ENCODE measurements at regions not wholly inside any gene's neighbourhood (a gene's known extent, or its start where the extent isn't known, plus 50 kb on each side); places are given as distances from the start of the nearest gene placed in this dataset.

- no peak for DNase-seq (ENCODE audit: low read depth)
These were observed 933.0 kb upstream of the LCORL start for GRCh38 chr4:18954538-18954937.

- no peak for DNase-seq (ENCODE audit: low read depth)
These were observed 932.1 kb upstream of the LCORL start for GRCh38 chr4:18953613-18954012.

DNA sequence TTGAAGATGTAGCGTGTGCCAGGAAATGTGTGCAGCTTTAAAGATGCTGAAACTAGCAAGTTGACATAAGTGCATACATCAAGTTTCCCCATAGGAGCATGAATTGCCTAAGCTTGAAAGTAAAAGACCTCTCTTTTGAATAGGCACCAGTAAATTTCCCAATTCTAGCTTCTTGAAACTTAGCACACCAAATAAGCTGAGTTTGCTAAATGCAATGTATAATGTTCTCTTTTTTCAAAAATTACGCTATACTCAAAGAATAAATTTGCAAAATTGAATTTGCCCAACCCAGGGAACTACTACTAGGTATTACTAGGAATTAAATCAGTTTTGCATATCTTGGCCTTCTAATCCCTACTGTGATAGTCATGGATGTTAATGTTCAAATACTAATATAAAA, 923.9 kb upstream of the LCORL start:
- no peak for DNase-seq (ENCODE audit: low read depth)

GRCh38 chr4:18942874-18943273, 921.3 kb upstream of the LCORL start:
- DNase-seq (ENCODE audit: low read depth), result no peak

GRCh38 chr4:18938343-18939099, 917.0 kb upstream of the LCORL start:
- no peak for DNase-seq (ENCODE audit: low read depth)

DNA sequence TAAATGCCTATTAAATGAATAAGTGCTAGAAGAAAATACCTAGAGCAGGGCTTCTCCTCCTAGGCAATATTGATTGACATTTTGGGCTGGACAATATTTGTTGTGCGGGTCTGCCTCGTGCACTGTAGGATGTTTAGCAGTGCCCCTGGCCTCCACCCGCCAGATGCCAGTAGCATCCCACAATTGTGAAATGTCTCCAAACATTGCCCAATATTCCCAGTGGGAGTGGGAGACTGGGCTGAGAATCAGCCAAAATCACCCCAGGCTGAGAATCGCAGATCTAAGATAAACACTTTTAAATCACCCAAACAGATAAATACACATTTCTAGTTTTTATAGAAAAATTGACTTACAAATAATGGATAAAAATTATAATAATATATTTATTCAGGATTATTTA, 916.2 kb upstream of the LCORL start:
- no peak for DNase-seq (ENCODE audit: low read depth)

- no peak for DNase-seq (ENCODE audit: low read depth)
These were observed 915.5 kb upstream of the LCORL start for GRCh38 chr4:18937080-18937479.

- no peak for DNase-seq (ENCODE audit: low read depth)
These were observed 914.2 kb upstream of the LCORL start for GRCh38 chr4:18935659-18936345.

- DNase-seq (ENCODE audit: low read depth), result no peak
These were observed 912.6 kb upstream of the LCORL start for GRCh38 chr4:18934197-18934596.

- DNase-seq (ENCODE audit: low read depth), result no peak
These were observed 911.3 kb upstream of the LCORL start for GRCh38 chr4:18932730-18933339.

GRCh38 chr4:18931643-18932377, 910.3 kb upstream of the LCORL start:
- no peak for DNase-seq (ENCODE audit: low read depth)

DNA sequence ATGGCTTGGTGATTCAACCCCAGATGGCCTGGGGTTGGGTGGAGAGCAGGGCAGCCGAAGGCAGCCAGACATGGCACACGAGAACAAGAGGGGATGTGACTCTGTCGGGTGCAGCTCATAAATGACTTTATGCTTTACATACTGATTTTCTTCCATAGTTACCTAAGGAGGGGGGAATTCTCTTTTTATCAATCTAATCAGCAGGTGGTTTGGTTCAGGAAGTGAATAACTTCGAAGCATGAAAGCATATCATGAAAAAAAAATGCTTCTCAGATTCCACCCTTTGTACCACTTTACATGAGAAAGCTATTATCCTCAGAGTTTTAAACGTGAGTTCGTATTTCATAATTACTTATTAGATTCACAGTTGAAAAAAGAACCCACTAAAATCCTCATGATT, 908.9 kb upstream of the LCORL start:
- no peak for DNase-seq (ENCODE audit: low read depth)

DNA sequence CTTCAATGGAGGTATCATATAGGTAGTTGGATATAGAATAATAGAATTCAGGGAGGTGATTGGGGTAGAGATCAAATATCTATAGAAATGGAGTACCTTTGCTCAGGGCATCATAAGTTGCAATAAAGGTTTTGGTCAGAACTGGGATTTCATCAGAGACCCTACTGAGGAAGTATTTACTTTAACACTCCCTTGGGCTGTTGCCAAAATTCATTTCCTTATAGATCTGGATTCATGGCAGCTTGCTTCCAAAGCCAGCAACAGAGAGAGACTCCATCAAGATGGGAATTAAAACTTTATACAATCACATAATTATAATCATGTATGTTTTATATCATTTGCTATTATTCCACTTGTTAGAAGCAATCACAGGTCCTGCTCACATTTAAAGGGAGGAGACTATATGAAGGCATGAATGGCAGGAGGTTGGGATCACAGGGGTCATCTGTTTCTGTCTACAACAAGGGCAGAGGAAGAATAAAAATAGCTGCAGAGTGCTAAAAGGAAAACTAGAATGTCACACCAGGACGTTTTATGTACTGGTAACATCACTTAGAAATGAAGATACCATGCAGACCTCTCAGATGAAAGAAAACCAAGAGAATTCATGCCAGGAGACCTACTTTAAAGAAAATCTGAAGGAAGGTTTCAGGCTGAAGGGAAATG, 902.1 kb upstream of the LCORL start:
- DNase-seq (ENCODE audit: low read depth), result no peak

- no peak for DNase-seq (ENCODE audit: low read depth)
These were observed 896.1 kb upstream of the LCORL start for GRCh38 chr4:18917689-18918088.

GRCh38 chr4:18914182-18914581, 892.6 kb upstream of the LCORL start:
- no peak for DNase-seq (ENCODE audit: low read depth)

- no peak for DNase-seq (ENCODE audit: low read depth)
These were observed 873.4 kb upstream of the LCORL start for GRCh38 chr4:18894928-18895327.

- peak; percentile 6 for DNase-seq (ENCODE audit: low read depth)
These were observed 860.9 kb upstream of the LCORL start for GRCh38 chr4:18882468-18882867.

GRCh38 chr4:18881556-18881955, 860.0 kb upstream of the LCORL start:
- DNase-seq (ENCODE audit: low read depth), result no peak

DNA sequence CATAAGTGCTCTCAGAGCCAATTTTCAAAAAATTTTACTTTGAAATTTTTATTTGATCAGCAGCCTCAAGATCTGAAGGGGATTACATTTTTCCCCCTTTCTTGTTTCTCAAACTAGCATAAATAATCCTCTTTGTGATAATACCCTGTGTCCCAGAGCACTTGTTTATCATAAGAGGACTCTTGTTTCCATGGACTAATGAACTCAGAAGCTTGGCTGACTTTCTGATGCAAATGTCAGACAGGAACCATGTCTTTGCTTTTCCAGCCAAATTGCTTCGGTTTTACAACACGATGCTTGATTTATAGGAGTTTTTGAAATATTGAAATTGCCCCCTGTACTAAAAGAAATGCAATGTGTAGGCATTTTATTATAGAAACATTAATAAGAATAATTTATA, 859.3 kb upstream of the LCORL start:
- no peak for DNase-seq (ENCODE audit: low read depth)

GRCh38 chr4:18878561-18878960, 857.0 kb upstream of the LCORL start:
- no peak for DNase-seq (ENCODE audit: low read depth)

- no peak for DNase-seq (ENCODE audit: low read depth)
These were observed 847.6 kb upstream of the LCORL start for GRCh38 chr4:18869166-18869565.

Data from GM04503 (cell line).